ENCODE measurements at regions not wholly inside any gene's neighbourhood (a gene's known extent, or its start where the extent isn't known, plus 50 kb on each side); places are given as distances from the start of the nearest gene placed in this dataset.

DNA sequence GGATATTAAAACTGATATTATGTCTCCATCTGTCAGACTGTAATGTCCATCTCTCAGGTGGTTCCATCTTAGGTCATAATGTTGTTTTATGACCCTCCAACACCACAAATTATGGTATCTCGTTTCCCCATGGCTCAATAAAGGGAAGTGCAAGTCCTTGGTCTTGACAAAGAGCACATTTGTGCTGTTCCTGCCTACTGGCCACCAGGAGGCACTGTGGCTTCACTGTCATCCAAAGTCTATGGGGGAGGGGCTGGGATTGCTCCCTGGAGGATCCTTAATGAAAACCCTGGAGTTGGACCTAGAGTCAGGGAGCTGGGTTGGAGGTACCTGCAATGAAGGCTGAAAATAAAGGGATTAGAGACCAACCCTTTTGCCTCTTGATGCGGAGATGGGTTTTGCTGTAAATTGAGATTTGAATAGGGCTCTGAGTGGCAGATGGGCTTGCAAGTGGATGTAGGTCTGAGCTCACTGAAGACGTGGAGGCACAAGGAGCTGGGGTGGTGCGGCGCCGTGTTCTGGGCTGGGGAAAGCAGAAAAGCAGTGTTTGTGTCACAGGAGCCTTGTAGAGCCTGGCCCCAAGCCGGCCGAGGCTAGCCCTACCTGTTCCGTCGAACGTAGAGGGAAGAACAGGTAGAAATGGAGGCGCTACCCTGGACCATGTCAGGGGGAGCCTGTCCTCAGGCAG lies 180.5 kb upstream of the PRSS58 start (continued):
- TF ChIP-seq SMAD3 (CRISPR knock-in tag; IDR thresholded peaks at IDR 0.05), result no peak
- no peak for TF ChIP-seq GABPA (IDR thresholded peaks at IDR 0.05; ENCODE audit: low read depth, low read length)
- no peak for TF ChIP-seq GABPA (CRISPR knock-in tag; IDR thresholded peaks at IDR 0.05; ENCODE audit: low read depth)
- no peak for TF ChIP-seq ZNF367 (CRISPR knock-in tag; IDR thresholded peaks at IDR 0.05; ENCODE audit: borderline replicate concordance)
- no peak for TF ChIP-seq ZNF816 (CRISPR knock-in tag; IDR thresholded peaks at IDR 0.05; ENCODE audit: borderline replicate concordance)

DNA sequence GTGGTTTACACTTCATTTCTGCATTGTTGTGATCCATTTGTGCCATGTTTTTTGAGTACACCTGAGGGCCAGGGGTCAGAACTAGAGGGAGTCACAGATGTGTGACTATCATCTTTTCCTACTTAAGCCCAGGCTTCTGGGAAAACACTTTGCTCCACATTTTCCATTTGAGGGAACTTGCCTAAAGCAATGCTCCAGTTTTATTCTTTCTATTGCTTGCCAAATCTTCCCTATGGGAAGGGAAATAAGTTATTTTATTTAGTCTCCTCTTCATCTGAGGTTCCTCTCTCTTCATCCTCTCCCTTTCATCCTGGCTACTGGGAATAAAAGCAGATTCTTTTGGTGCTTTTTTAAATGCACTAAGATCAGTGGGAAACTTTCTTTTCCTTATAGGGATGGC lies 179.9 kb upstream of the PRSS58 start:
- H3K79me2 ChIP-seq (ENCODE audit: insufficient read depth, low read length), result no peaks in the 10 kb centered on the region
- no peak overlapping the region for H3K27ac ChIP-seq (ENCODE audit: extremely low read length, insufficient read depth, low read length)
- no peak overlapping the region for H3K4me3 ChIP-seq (replicated peaks in 1 of 3; ENCODE audit: insufficient read depth in 1 of 3, low read depth in 2 of 3, low read length in 3 of 3)
- no peak overlapping the region for H2AFZ ChIP-seq (ENCODE audit: low read length)
- no peaks in the 10 kb centered on the region for H3K4me1 ChIP-seq (ENCODE audit: insufficient read depth, low read length)
- no peaks in the 10 kb centered on the region for H4K20me1 ChIP-seq (ENCODE audit: insufficient read depth, low read length)
- intact Hi-C loops (cut with micrococcal nuclease; ENCODE audit: unreplicated experiment) (no loop called here), in situ Hi-C loops (cut with HindIII; ENCODE audit: extremely low pct_ligation_motif_present, low pct_unique_long_range_greater_than_20kb) (no loop called here)
- H3K4me2 ChIP-seq (ENCODE audit: low read depth, low read length), result no peak overlapping the region
- H3K27me3 ChIP-seq (ENCODE audit: control insufficient read depth in 1 of 2, insufficient read depth in 2 of 2, low read length in 2 of 2), result peaks cover 0 to 2% of the 10 kb centered on the region in 2 experiments; a peak in 3 of 5 replicates
- ATAC-seq (no peak), FAIRE-seq (no peak), DNase-seq (ENCODE audit: low spot score) (no peak)
- no TSS peak for BruUV-seq (replicated peaks)
- ChIA-PET POLR2A (no interaction called here), CTCF (ENCODE audit: low intra/inter-chr PET ratio, low total read pairs) (no interaction called here)
- H3K9ac ChIP-seq (ENCODE audit: insufficient read depth, low read depth, low read length), result no peak overlapping the region
- no peaks in the 10 kb centered on the region for H3K36me3 ChIP-seq (replicated peaks in 1 of 2; ENCODE audit: control insufficient read depth in 1 of 2, insufficient read depth in 2 of 2, low read length in 2 of 2)
- H3K9me3 ChIP-seq (ENCODE audit: low read length), result no peaks in the 10 kb centered on the region
- TF ChIP-seq PCBP1 (IDR thresholded peaks at IDR 0.05; ENCODE audit: borderline replicate concordance, low read depth, low read length) (no peak), NFYC (CRISPR knock-in tag; IDR thresholded peaks at IDR 0.05) (no peak), KLF16 (CRISPR knock-in tag; IDR thresholded peaks at IDR 0.05) (no peak), ZKSCAN5 (CRISPR knock-in tag; IDR thresholded peaks at IDR 0.05) (no peak), ZNF335 (CRISPR knock-in tag; IDR thresholded peaks at IDR 0.05) (no peak), SRF (IDR thresholded peaks at IDR 0.05; ENCODE audit: low read depth, low read length) (no peak), ZNF556 (CRISPR knock-in tag; IDR thresholded peaks at IDR 0.05; ENCODE audit: borderline replicate concordance) (no peak), SRSF4 (IDR thresholded peaks at IDR 0.05; ENCODE audit: low read depth, low read length, poor library complexity, severe bottlenecking) (no peak), MTA3 (CRISPR knock-in tag; IDR thresholded peaks at IDR 0.05) (no peak)
- TF ChIP-seq, protein P1, sequence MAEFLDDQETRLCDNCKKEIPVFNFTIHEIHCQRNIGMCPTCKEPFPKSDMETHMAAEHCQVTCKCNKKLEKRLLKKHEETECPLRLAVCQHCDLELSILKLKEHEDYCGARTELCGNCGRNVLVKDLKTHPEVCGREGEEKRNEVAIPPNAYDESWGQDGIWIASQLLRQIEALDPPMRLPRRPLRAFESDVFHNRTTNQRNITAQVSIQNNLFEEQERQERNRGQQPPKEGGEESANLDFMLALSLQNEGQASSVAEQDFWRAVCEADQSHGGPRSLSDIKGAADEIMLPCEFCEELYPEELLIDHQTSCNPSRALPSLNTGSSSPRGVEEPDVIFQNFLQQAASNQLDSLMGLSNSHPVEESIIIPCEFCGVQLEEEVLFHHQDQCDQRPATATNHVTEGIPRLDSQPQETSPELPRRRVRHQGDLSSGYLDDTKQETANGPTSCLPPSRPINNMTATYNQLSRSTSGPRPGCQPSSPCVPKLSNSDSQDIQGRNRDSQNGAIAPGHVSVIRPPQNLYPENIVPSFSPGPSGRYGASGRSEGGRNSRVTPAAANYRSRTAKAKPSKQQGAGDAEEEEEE (CRISPR knock-in tag; IDR thresholded peaks at IDR 0.05; ENCODE audit: borderline replicate concordance), result no peak
- TF ChIP-seq, protein P2, sequence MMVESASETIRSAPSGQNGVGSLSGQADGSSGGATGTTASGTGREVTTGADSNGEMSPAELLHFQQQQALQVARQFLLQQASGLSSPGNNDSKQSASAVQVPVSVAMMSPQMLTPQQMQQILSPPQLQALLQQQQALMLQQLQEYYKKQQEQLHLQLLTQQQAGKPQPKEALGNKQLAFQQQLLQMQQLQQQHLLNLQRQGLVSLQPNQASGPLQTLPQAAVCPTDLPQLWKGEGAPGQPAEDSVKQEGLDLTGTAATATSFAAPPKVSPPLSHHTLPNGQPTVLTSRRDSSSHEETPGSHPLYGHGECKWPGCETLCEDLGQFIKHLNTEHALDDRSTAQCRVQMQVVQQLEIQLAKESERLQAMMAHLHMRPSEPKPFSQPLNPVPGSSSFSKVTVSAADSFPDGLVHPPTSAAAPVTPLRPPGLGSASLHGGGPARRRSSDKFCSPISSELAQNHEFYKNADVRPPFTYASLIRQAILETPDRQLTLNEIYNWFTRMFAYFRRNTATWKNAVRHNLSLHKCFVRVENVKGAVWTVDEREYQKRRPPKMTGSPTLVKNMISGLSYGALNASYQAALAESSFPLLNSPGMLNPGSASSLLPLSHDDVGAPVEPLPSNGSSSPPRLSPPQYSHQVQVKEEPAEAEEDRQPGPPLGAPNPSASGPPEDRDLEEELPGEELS (CRISPR knock-in tag; IDR thresholded peaks at IDR 0.05), result no peak
- TF ChIP-seq, protein P3, sequence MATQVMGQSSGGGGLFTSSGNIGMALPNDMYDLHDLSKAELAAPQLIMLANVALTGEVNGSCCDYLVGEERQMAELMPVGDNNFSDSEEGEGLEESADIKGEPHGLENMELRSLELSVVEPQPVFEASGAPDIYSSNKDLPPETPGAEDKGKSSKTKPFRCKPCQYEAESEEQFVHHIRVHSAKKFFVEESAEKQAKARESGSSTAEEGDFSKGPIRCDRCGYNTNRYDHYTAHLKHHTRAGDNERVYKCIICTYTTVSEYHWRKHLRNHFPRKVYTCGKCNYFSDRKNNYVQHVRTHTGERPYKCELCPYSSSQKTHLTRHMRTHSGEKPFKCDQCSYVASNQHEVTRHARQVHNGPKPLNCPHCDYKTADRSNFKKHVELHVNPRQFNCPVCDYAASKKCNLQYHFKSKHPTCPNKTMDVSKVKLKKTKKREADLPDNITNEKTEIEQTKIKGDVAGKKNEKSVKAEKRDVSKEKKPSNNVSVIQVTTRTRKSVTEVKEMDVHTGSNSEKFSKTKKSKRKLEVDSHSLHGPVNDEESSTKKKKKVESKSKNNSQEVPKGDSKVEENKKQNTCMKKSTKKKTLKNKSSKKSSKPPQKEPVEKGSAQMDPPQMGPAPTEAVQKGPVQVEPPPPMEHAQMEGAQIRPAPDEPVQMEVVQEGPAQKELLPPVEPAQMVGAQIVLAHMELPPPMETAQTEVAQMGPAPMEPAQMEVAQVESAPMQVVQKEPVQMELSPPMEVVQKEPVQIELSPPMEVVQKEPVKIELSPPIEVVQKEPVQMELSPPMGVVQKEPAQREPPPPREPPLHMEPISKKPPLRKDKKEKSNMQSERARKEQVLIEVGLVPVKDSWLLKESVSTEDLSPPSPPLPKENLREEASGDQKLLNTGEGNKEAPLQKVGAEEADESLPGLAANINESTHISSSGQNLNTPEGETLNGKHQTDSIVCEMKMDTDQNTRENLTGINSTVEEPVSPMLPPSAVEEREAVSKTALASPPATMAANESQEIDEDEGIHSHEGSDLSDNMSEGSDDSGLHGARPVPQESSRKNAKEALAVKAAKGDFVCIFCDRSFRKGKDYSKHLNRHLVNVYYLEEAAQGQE (IDR thresholded peaks at IDR 0.05; ENCODE audit: borderline replicate concordance in 1 of 2, low read depth in 1 of 2, low read length in 2 of 2), result no peak
